GM12878 (cell line): ENCODE measurements at regions not wholly inside any gene's neighbourhood (a gene's known extent, or its start where the extent isn't known, plus 50 kb on each side); places are given as distances from the start of the nearest gene placed in this dataset.

Experiments used
- CHD1 ChIP-seq: IDR thresholded peaks from 2 replicates; pipeline ENCODE4 v1.6.1; 2012; ENCODE audit warnings: low read depth, low read length, improper control_type of control experiment
- E4F1 ChIP-seq: fragments of 450-650 bp; IDR thresholded peaks from 2 replicates; pipeline ENCODE4 v1.6.1; 2018; ENCODE audit warnings: borderline replicate concordance, mild to moderate bottlenecking; ENCODE audit not compliant: partially characterized antibody
- EP300 ChIP-seq, 2 experiments: fragments of 150-350 bp in 1 of 2; IDR thresholded peaks; 2 replicates each; pipeline ENCODE4 v1.6.1; 2011 to 2012; ENCODE audit warnings: low read depth in 2 of 2, low read length in 2 of 2, borderline replicate concordance in 1 of 2, improper control_type of control experiment in 1 of 2, inconsistent platforms in 1 of 2; ENCODE audit not compliant: control insufficient read depth in 1 of 2
- ESRRA ChIP-seq: IDR thresholded peaks from 2 replicates; pipeline ENCODE4 v1.6.1; 2012; ENCODE audit warnings: mild to moderate bottlenecking, low read length, improper control_type of control experiment
- ETV6 ChIP-seq, 2 experiments: fragments of 450-650 bp in 1 of 2; IDR thresholded peaks in 1 of 2; conservative IDR thresholded peaks in 1 of 2; 2 replicates each; pipeline ENCODE4 v1.6.1; 2014; ENCODE audit warnings: antibody characterized with exemption in 1 of 2, borderline replicate concordance in 1 of 2, low read depth in 1 of 2, mild to moderate bottlenecking in 1 of 2, moderate library complexity in 1 of 2
- HCFC1 ChIP-seq: fragments of 150-350 bp; IDR thresholded peaks from 2 replicates; pipeline ENCODE4 v1.6.1; 2014; ENCODE audit warnings: low read length
- TBL1XR1 ChIP-seq: IDR thresholded peaks from 2 replicates; pipeline ENCODE4 v1.6.1; 2012; ENCODE audit warnings: low read depth, low read length, improper control_type of control experiment
- USF1 ChIP-seq: IDR thresholded peaks from 2 replicates; pipeline ENCODE4 v1.6.1; 2011; ENCODE audit warnings: borderline replicate concordance, low read depth, mild to moderate bottlenecking, moderate library complexity, mixed read lengths, low read length; ENCODE audit not compliant: insufficient read depth; ENCODE audit errors: extremely low read length
- ZNF687 ChIP-seq: fragments of 450-650 bp; IDR thresholded peaks from 2 replicates; pipeline ENCODE4 v1.6.1; 2017; ENCODE audit warnings: mild to moderate bottlenecking, moderate library complexity

GRCh38 chr4:35025152-35025834 is 1219.0 kb downstream of the ARAP2 start (continued):
- TF ChIP-seq USF1 (no peak), ZNF687 (no peak), ETV6 (conservative IDR thresholded peaks at IDR 0.05 in 1 of 2, IDR thresholded peaks at IDR 0.05 in 1 of 2; ENCODE audit: borderline replicate concordance in 1 of 2, low read depth in 1 of 2) (no peak), HCFC1 (no peak), TBL1XR1 (no peak), ESRRA (no peak), CHD1 (no peak), EP300 (IDR thresholded peaks at IDR 0.05; ENCODE audit: borderline replicate concordance in 1 of 2, control insufficient read depth in 1 of 2, low read depth in 2 of 2, low read length in 2 of 2) (no peak), E4F1 (no peak)
